GM19372 (cell line): ENCODE measurements at regions not wholly inside any gene's neighbourhood (a gene's known extent, or its start where the extent isn't known, plus 50 kb on each side); places are given as distances from the start of the nearest gene placed in this dataset.

Source experiments
- ATAC-seq: cut with Tn5 transposase; IDR thresholded peaks from one replicate; pipeline ENCODE4 v1.9.1; 2021; ENCODE audit warnings: mild to moderate bottlenecking, low read depth, moderate library complexity; ENCODE audit not compliant: unreplicated experiment

DNA sequence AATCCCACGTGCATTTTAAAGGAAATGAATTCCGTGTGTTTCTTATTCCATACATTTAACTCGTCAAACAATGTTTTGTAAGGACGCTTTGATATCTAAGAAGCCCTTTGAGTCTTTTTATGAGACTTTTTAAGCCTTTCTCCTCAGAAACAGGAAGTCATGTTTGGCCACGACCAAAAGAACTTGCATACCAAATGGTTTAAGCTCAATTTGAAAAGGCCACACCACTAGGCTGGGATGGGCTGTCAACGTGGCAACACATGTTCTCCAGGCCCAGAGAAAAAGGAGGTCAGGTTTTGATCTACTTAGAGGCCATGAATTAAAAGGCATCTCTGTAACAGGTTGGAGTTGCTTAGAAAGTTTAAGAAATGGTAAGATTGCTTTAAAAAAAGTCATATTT, 441.8 kb downstream of the CMPK2 start:
- no peak for ATAC-seq

DNA sequence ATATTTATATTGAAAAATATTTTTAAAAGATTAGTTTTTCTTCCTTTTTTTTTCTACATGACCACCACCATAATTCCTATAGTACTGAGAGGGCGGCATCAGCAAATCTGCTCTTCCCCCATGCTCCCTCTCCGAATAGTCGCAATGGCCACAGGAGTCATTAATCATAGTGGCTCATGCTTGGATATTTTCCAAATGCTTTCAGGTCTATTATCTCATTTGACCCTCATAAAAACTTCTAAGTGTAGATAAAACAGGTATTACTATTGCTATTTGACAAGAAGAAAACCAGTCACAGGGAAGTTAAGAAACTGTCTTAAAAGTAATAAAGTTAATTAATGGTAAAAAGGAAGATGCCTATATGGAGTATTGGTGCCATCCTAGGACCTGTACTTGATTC, 440.7 kb downstream of the CMPK2 start:
- ATAC-seq = no peak

- ATAC-seq = no peak
Observed at GRCh38 chr2:6429210-6429986, 436.3 kb downstream of the CMPK2 start.

DNA sequence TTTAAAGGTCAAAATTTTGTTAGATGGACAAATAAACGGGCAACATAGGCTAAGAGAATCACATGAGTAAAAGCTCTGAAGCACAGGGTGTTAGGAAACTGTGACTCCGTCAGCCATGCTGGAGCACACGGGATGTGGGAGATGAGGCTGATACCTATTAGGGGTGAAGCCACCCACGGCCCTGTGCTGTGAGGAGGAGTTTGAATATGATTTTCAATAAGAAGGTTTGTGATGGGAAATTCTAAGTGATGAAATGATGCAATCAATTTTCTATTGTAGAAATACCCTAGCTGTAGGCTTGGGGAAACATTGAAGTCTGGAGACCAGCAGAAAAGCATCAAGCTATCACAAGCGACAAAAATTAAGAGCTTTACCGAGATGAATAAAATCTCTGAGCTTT, 431.3 kb downstream of the CMPK2 start:
- ATAC-seq = no peak

GRCh38 chr2:6441800-6442199, 423.9 kb downstream of the CMPK2 start:
- no peak for ATAC-seq

GRCh38 chr2:6442252-6442985, 423.3 kb downstream of the CMPK2 start:
- no peak for ATAC-seq

- no peak for ATAC-seq
Observed at GRCh38 chr2:6443061-6443823, 422.5 kb downstream of the CMPK2 start.

GRCh38 chr2:6444514-6444913, 421.2 kb downstream of the CMPK2 start:
- no peak for ATAC-seq

GRCh38 chr2:6445156-6445555, 420.6 kb downstream of the CMPK2 start:
- ATAC-seq = no peak

DNA sequence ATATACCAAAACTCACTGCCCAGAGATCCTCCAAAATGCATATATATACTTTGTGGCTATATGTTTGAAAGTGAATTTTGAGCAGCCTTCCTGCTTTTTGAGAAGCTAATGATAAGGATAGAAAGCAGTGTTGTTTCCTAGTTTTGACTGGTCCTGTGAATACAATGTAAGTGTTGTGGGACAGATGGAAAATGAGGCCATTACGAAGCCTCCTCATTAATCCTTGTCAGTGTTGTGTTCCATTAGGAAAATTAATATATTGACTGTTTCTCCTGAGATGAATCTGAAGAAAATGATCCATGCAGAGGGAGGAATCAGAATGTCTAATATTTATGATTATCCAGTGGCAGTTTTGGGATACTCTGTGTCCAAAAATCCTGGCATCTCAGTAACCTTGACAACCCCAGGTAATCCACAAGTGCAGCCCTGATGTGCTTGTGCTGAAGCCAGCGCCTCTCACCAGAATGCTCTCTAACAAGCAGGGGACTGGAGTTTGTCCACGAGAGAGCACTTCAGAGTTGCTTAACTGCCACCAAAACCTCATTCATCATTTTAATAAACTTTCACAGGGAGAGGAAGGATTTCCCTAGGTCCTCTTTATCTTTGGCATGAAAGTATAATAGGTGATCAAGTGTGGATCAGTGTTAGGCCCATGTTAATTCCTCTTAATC, 418.6 kb downstream of the CMPK2 start:
- no peak for ATAC-seq

- no peak for ATAC-seq
Observed at GRCh38 chr2:6448893-6449292, 416.8 kb downstream of the CMPK2 start.

DNA sequence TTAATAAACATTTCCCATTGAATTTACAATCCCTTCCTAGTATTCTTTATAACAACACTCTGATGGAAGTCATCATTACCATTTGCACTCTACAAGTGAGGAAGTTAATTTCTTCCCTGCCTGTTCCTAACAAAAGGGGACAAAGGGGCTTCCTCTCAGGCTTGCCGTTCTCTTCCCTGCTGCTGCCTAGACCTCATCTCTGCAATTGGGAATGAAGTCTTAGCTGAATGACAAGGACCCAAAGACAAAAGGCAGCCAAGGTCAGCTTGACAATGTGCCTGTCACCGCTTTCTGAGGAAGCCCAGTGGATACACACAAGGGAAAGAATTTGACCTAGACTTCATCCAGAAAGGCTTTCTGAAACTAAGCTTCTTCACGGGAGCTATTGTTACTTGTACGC, 416.4 kb downstream of the CMPK2 start:
- ATAC-seq = no peak

DNA sequence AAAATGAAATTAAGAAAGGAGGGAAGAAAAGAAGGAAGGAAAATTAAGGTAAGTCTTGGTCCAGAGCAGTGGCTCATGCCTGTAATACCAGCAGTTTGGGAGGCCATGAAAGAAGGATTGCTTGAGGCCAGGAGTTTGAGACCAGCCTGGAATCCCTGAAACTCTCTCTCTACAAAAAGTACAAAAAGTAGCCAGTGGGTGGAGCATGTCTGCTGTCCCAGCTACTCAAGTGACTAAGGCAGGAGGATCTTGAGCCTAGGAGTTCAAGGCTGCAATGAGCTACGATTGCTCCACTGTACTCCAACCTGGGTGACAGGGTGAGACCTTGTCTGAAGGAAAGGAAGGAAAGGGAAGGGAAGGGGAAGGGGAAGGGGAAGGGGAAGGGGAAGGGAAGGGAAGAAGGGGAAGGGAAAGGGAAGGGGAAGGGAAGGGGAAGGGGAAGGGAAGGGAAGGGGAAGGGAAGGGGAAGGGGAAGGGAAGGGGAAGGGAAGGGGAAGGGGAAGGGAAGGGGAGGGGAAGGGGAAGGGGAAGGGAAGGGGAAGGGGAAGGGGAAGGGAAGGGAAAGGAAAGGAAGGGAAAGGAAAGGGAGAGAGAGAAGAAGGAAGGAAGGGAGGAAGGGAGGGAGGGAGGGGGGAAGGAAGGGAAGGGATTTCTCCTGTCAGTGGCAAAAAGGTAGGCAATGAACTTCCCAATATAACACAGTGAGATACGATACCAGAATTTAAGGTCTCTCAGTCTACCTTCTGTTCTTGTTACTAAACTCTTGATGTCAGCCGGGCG, 412.8 kb downstream of the CMPK2 start:
- no peak for ATAC-seq

- no peak for ATAC-seq
Observed at GRCh38 chr2:6454286-6454990, 411.3 kb downstream of the CMPK2 start.

DNA sequence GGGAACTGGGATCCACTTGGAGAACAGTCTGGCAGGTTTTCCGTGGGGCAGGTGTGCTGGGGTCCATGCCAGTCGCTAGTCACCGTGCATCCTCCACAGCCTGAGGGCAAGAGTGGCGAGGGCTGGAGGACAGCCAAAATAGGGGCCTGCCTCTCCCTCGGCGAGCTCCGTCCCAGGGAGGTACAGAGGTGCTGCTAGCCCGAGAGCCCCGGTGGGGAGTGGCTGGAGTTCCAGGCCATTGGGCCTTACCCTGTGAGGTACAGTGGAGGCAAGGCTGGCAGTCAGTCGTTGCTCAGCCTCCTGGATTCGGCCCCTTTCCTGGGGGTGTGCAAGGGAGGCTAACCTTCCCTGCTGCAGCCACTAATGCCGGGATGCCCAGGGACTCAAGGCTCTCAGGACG, 406.6 kb downstream of the CMPK2 start:
- no peak for ATAC-seq

DNA sequence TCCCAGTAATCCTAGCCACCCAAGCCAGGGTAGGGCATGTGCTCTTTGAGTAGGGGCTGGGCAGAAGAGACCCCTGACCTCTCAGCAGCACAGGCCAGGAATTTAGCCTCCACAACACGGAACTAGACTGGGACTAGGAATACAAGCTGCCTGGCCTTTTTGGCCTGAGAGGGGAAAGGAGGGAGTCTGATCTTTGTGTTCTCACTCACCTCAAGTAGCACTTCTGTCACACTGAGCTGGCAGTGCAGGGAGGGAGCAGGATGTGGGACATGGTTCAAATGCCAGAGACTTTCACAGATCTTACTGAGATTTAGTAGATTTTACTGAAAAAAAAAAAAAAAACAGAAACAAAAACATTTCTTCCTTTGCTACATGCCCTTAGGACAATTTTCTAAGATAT, 395.2 kb downstream of the CMPK2 start:
- no peak for ATAC-seq

DNA sequence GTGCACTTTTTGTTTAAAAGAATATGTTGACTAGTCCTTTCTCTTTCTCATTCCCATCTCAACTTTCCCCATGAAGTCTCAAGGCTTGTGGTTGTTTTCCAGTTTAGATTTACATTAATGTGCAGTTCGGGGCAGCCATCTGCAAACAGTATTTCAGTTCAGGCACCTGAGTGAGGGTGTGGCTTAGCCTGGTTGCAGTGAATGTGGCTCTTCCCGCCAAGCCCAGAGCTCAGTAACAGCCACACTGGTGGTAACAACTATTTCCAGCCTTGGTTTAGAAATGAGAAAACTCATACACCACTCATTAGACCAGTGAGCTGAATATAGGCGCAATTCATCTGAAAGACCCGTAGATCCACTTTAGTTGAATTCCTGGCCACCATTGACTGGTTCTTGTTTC, 394.3 kb downstream of the CMPK2 start:
- no peak for ATAC-seq

GRCh38 chr2:6474161-6475140, 391.3 kb downstream of the CMPK2 start:
- no peak for ATAC-seq
